Caki2 (cell line): ENCODE measurements at regions not wholly inside any gene's neighbourhood (a gene's known extent, or its start where the extent isn't known, plus 50 kb on each side); places are given as distances from the start of the nearest gene placed in this dataset.

Source experiments
- DNase-seq: peaks from one replicate; pipeline ENCODE4 v3.0.0-alpha.2; 2015; ENCODE audit warnings: low read depth
- in situ Hi-C: cut with HindIII; loops from 2 replicates; pipeline ENCODE4 v1.10.0; 2016; ENCODE audit warnings: low sequenced_read_pairs, low pct_unique_long_range_greater_than_20kb, mixed read lengths

DNA sequence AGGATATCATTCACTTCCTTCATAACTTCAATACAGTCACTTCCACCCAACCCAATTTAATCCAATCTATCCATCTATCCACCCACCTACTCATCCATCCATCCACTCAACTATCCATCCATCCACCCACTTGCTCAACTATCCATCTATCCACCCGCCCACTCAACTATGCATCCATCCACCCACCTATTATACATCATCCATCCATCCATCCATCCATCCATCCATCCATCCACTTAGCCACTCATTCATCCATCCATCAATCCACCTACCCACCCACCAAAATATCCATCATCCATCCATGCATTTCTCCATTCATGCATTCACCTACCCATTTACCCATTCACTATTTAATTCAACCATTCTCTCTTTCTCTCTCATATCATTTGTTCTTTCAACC lies 179.5 kb downstream of the HAPSTR1 start:
- in situ Hi-C loops: no loop called here
- no peak for DNase-seq

DNA sequence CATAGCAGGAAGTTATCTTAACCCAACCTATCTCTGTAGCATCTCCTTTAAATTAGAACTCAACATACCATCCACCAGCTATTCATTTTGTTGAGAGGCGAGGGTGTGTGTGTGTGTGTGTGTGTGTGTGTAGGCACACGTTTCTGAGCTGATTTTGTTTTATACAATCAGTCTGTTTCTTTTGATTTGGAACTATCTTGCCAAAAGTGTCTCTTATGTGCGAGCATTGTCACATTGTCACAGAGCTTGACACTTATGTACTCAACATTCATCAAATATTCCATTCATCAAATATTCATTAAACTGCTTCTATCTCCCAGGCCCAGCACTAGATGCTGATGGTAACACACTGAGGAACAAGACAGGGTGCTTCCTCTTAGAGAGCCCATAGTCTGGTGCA lies 180.4 kb downstream of the HAPSTR1 start:
- in situ Hi-C loops: no loop called here
- no peak for DNase-seq

DNA sequence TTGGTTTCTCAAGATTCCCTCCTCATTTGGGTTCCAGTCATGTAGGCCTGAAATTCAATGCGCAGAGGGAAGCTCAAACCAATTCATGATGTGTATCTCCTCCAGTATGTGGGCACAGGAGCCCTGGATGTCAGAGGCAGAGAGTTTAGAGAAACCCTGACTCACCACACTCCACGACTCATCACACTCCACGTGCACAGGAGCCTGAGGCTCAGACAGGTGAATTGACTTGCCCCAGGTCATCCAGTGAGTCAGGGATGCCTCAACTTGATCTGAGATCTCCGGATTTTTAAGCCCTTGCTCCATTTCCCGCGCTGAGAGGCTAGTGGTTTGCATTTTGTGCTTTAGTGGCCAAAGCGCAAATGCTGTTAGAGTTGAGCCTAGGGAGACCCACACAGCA lies 183.9 kb downstream of the HAPSTR1 start:
- DNase-seq: peak; percentile 12

DNA sequence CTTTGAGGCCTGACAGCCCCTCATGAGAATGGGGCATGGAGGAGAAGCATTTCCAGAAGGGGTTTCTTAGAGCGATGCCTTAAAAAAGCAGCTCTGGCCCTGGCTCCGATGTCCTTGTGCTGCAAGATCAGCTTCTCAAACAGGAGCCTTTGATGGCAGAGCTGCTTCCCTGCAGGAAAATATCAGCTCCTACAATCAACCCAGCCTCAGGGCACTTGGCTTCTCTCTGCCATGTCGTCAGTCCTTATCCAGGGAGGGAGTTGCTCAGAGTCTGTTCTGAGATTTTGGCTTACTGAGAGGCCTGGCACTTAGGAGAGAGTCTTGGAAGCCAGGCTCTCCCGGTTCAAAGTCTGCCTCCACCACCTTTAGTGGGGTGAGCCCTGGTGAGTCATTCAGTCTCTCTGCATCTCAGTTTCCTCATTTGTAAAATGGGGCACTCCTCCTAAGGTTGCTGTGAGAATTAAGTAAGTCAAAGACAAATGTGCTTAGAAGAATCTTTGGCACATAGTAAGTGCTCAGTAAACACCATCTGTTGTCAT lies 184.4 kb downstream of the HAPSTR1 start:
- in situ Hi-C loops: no loop called here
- no peak for DNase-seq

More for the DNA sequence above, 183.9 kb downstream of the HAPSTR1 start:
- in situ Hi-C loops: no loop called here

GRCh38 chr16:9279291-9280068 lies 188.0 kb downstream of the HAPSTR1 start:
- no peak for DNase-seq
- in situ Hi-C loops: no loop called here

DNA sequence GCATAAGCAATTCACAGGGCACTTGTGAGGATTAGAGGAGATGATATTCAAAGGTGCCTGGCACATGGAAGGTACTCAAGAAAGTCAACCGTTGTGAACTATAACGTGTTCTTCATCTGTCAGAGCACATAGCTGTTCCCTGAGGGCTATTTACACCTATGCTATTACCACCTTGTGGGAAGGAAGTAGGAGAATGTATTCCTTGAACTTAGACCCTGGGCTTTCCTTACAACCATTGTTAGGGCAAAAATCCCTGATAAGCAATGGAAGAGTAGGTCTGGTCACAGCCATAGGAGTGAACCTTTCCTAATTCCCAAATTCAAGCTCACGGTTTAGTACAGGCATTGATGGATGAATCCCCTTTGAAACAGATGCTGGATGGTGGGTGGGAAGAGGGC lies 188.6 kb downstream of the HAPSTR1 start:
- DNase-seq: no peak
- in situ Hi-C loops: no loop called here

DNA sequence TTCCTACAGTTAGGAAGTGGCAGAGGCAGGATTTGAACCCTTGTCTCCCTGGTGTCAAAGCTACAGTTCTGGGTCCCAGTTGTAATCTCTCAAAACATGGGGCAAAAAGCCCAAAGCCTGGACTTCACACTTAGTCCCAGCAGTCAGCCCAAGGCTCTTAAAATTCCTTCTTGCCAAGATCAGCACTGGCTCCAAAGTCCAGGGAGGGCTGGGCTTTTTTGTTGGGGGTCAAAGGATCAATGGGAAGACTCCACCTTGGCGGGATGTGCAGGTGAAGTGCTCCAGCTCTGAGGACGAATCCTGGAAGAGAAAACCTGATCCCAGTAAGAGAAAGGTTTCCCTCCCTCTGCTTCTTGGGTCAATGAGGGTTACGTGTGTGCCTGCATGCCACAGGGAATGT lies 195.5 kb downstream of the HAPSTR1 start:
- in situ Hi-C loops: no loop called here
- no peak for DNase-seq

- DNase-seq: peak; percentile 8
- in situ Hi-C loops: no loop called here
Measured at GRCh38 chr16:9296271-9296590, 204.8 kb downstream of the HAPSTR1 start.

DNA sequence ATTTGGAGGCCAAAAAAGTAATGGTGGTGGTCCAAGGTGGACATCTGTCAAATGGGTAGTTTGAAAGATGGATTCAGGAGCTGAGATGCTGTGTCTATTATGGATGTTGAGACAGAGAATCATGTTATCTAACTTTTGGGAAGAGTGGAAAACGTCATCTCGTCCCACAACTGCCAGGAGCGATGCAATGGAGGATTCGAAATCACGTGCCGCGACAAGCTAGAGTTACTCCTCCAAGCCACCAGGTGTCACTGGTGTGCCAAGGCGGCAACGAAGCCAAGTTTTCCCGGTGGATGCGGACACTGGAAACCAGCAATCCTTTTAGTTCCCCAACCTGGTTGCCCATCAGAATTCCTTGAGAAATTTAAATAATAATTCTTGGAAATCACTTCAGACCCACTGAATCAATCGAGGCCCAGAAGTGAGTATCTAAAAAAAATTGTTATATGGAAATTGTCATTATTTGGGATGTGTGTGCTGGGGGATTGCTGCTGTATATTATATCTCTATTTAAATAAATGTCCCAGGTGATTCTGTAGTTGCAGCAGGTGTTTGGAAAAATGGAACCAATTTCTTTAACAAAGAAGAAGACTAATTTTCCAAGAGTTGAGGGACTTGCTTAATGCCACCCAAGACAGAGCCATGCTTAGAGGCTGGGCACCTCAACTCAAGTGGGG lies 206.1 kb downstream of the HAPSTR1 start:
- in situ Hi-C loops: no loop called here

DNA sequence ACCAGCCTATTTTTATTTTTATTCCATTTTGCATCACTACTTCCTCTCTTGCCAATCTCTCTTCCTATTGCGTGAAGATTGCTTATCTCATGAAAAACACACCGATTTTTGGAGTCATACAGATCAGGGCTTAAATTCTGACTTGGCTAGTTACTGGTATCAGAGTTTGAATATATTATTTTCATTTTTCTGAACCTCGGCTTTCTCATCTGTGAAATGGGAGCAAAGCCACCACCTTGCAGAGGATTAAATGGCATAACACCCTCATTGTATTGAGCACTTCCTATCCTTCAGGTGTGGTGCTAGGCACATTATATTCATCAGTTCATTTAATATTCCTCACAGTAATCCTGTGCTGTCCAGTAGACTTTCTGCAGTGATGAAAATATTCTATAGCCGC lies 208.8 kb downstream of the HAPSTR1 start:
- in situ Hi-C loops: no loop called here
- no peak for DNase-seq

More for the DNA sequence above, 206.1 kb downstream of the HAPSTR1 start:
- peak; percentile 39 for DNase-seq

GRCh38 chr16:9302072-9302471 lies 210.6 kb downstream of the HAPSTR1 start:
- DNase-seq: no peak
- in situ Hi-C loops: no loop called here

DNA sequence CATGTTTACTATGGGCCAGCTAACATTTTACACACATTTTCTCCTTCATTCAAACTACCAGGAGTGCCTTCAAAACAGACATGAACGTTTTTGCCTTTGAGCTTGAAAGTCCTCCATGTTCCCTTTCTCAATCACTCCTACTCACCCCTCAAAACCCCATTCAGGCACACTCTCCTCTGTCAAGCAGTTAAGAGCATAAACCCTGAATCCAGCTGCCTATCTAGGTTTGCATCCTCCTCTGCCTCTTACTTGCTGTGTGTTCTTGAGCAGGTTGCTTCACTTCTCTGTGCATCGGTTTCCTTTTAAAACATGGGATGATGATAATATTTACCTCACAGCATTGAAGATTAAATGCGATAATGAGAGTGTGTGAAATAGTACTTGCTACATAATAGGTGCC lies 215.3 kb downstream of the HAPSTR1 start:
- no peak for DNase-seq
- in situ Hi-C loops: no loop called here

- no peak for DNase-seq
- in situ Hi-C loops: no loop called here
Measured at GRCh38 chr16:9307446-9307845, 216.0 kb downstream of the HAPSTR1 start.

GRCh38 chr16:9308356-9308801 lies 216.9 kb downstream of the HAPSTR1 start:
- in situ Hi-C loops: no loop called here
- no peak for DNase-seq

DNA sequence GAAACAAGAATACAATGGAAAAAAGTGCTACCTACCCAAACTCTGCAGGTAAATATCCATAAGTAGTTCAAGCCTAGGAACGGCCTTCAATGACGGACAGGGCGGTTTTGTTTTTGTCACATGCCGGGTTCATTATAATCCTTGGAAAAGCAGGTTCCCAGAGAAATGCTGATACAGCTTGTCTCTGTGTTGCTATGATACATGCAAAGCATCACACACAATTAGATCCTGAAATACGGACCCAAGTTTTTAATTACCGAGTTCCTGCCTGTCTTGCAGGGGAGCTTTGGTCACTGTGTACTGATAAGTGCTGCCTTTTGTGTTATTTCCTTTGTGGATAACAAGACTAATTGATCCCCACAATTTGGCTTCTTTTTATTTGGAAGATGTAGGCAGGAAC lies 217.4 kb downstream of the HAPSTR1 start:
- DNase-seq: no peak
- in situ Hi-C loops: no loop called here

DNA sequence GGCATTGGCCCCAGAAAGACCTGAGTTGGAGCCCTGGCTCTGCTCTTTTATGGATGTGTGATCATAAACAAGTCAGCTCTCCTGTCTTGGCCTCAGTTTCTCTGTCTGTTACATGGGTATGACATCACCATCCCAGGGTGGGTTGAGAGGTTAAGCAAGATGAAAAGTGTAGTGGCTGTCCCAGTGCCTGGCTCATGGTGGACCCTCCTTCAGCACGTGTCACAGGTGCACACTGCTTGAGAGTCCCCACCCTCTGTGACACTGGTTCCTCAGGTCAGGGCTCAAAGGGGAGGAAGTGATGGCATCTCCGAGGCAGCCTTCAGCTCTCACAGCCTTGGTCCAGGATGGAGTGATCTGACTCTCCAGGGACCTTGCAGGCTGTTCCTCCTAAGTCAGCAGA lies 218.4 kb downstream of the HAPSTR1 start:
- in situ Hi-C loops: no loop called here
- no peak for DNase-seq

GRCh38 chr16:9311303-9311954 lies 220.0 kb downstream of the HAPSTR1 start:
- in situ Hi-C loops: no loop called here
- no peak for DNase-seq

- in situ Hi-C loops: no loop called here
Measured at GRCh38 chr16:9316008-9316407, 224.6 kb downstream of the HAPSTR1 start.

GRCh38 chr16:9316615-9317014 lies 225.2 kb downstream of the HAPSTR1 start:
- in situ Hi-C loops: no loop called here
- DNase-seq: no peak

More at GRCh38 chr16:9316008-9316407, 224.6 kb downstream of the HAPSTR1 start:
- DNase-seq: no peak
